ENCODE measurements at regions not wholly inside any gene's neighbourhood (a gene's known extent, or its start where the extent isn't known, plus 50 kb on each side); places are given as distances from the start of the nearest gene placed in this dataset.

DNA sequence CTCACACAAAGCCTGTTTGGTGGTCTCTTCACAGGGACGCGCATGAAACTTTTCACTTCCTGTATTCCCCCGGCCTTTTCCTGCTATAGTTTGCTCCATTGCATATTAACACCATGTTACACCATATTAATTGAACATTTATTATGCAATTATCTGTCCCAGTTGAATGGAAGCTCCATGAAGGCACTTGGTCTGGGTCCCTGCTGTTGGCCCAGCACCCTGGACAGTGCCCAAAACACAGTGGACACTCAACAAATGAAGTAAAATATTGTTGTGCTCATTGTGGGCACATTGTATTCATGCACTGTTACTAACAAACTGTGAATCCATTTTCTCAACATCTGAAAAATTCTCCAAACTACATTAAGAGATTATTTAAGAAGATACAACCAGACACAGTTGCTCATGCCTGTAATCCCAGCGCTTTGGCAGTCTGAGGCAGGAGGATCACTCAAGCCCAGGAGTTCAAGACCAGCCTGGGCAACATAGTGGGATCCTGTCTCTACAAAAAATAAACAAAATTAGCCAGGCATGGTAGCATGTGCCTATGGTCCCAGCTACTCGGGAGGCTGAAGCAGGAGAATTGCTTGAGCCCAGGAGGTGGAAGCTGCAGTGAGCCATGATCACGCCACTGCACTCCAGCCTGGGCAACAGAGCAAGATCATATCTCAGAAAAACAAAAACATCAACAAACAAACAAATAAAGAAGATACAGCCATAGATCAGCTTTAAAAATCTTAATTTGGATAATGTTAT is 292.7 kb upstream of the TENM3 start:
- 92% methylated on average over 4 of the region's 6 CpGs; no CpG with 5 or more reads in 1 of the 2 experiments for whole genome bisulfite sequencing, 2 experiments (ENCODE audit: extremely low coverage in 2 of 2, insufficient read length in 1 of 2)
- Histone ChIP-seq H3K9me3 (ENCODE audit: control insufficient read depth, insufficient read depth, low read length) (no peaks in the 10 kb centered on the region), H3K14ac (replicated peaks; ENCODE audit: low read depth, low read length) (no peak overlapping the region), H3K36me3 (ENCODE audit: control insufficient read depth, insufficient read depth, low read length) (no peaks in the 10 kb centered on the region), H2BK15ac (ENCODE audit: low read depth, low read length) (no peak overlapping the region), H2BK5ac (ENCODE audit: low read depth, low read length, poor library complexity, severe bottlenecking) (no peak overlapping the region), H2AFZ (replicated peaks; ENCODE audit: low read length, poor library complexity) (no peak overlapping the region), H4K20me1 (ENCODE audit: insufficient read depth, low read length) (no peaks in the 10 kb centered on the region), H2AK9ac (replicated peaks; ENCODE audit: low read depth, low read length, poor library complexity) (no peak overlapping the region), H4K5ac (ENCODE audit: low read depth, low read length) (no peak overlapping the region), H4K8ac (ENCODE audit: low read depth in 2 of 2, low read length in 2 of 2) (no peak overlapping the region), H2BK20ac (ENCODE audit: low read depth, low read length) (no peak overlapping the region), H3K27me3 (ENCODE audit: control insufficient read depth, insufficient read depth, low read length) (no peaks in the 10 kb centered on the region), H2AK5ac (ENCODE audit: low read depth, low read length) (no peak overlapping the region), H3K79me1 (ENCODE audit: low read depth in 1 of 2, low read length in 2 of 2) (no peaks in the 10 kb centered on the region), H3K18ac (ENCODE audit: low read depth, low read length) (no peak overlapping the region), H3K4me3 (ENCODE audit: insufficient read depth, low read depth, low read length) (no peak overlapping the region), H3K4ac (ENCODE audit: low read depth, low read length) (no peak overlapping the region), H2BK120ac (ENCODE audit: low read depth, low read length) (no peak overlapping the region), H3K4me2 (ENCODE audit: low read depth, low read length) (no peak overlapping the region), H3K56ac (ENCODE audit: extremely low read depth, insufficient read depth, low read length) (no peak overlapping the region), H3K4me1 (ENCODE audit: control insufficient read depth, insufficient read depth, low read length) (peaks cover 3% of the 10 kb centered on the region; the same call in 1 of the 2 replicates), H3K23ac (ENCODE audit: low read depth, low read length) (no peak overlapping the region), H3K9me1 (ENCODE audit: insufficient read depth, low read length) (0 out of 2 replicates have a peak, but pooled peaks cover 3% of the 10 kb centered on the region), H3K9ac (ENCODE audit: low read depth, low read length) (no peak overlapping the region), H3K27ac (ENCODE audit: insufficient read depth, low read length) (no peak overlapping the region), H4K91ac (ENCODE audit: insufficient read depth, low read depth, low read length) (no peak overlapping the region)
- intact Hi-C loops (cut with micrococcal nuclease): loop anchor here (10.0 kb wide), 2 partner anchors 604 to 974 kb away; no protein-coding TSS in a partner anchor
- ATAC-seq (ENCODE audit: low read depth) (no peak), DNase-seq (no peak)
- no TSS peak for BruUV-seq (replicated peaks)
- in situ Hi-C loops (cut with MboI; ENCODE audit: low sequenced_read_pairs): no loop called here
- no peak for TF ChIP-seq RCOR1 (IDR thresholded peaks at IDR 0.05; ENCODE audit: insufficient replicate concordance, low read length)
- no peak for TF ChIP-seq RFX5 (IDR thresholded peaks at IDR 0.05; ENCODE audit: low read depth, low read length)
- TF ChIP-seq, protein P1, sequence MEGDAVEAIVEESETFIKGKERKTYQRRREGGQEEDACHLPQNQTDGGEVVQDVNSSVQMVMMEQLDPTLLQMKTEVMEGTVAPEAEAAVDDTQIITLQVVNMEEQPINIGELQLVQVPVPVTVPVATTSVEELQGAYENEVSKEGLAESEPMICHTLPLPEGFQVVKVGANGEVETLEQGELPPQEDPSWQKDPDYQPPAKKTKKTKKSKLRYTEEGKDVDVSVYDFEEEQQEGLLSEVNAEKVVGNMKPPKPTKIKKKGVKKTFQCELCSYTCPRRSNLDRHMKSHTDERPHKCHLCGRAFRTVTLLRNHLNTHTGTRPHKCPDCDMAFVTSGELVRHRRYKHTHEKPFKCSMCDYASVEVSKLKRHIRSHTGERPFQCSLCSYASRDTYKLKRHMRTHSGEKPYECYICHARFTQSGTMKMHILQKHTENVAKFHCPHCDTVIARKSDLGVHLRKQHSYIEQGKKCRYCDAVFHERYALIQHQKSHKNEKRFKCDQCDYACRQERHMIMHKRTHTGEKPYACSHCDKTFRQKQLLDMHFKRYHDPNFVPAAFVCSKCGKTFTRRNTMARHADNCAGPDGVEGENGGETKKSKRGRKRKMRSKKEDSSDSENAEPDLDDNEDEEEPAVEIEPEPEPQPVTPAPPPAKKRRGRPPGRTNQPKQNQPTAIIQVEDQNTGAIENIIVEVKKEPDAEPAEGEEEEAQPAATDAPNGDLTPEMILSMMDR (conservative IDR thresholded peaks at IDR 0.05; ENCODE audit: low read depth, low read length): no peak
- no peak for TF ChIP-seq SMC3 (IDR thresholded peaks at IDR 0.05; ENCODE audit: low read depth, low read length)
- no peak for TF ChIP-seq MAZ (IDR thresholded peaks at IDR 0.05; ENCODE audit: borderline replicate concordance, low read depth, low read length)
- TF ChIP-seq POLR2A (IDR thresholded peaks at IDR 0.05; ENCODE audit: low read depth, low read length): no peak
- TF ChIP-seq NFE2L2 (IDR thresholded peaks at IDR 0.05; ENCODE audit: low read depth, low read length): no peak
- no peak for TF ChIP-seq BHLHE40 (IDR thresholded peaks at IDR 0.05; ENCODE audit: low read depth, low read length)
- TF ChIP-seq, protein P2, sequence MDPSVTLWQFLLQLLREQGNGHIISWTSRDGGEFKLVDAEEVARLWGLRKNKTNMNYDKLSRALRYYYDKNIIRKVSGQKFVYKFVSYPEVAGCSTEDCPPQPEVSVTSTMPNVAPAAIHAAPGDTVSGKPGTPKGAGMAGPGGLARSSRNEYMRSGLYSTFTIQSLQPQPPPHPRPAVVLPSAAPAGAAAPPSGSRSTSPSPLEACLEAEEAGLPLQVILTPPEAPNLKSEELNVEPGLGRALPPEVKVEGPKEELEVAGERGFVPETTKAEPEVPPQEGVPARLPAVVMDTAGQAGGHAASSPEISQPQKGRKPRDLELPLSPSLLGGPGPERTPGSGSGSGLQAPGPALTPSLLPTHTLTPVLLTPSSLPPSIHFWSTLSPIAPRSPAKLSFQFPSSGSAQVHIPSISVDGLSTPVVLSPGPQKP (IDR thresholded peaks at IDR 0.05; ENCODE audit: borderline replicate concordance, low read depth, low read length): no peak
- TF ChIP-seq, protein P3, sequence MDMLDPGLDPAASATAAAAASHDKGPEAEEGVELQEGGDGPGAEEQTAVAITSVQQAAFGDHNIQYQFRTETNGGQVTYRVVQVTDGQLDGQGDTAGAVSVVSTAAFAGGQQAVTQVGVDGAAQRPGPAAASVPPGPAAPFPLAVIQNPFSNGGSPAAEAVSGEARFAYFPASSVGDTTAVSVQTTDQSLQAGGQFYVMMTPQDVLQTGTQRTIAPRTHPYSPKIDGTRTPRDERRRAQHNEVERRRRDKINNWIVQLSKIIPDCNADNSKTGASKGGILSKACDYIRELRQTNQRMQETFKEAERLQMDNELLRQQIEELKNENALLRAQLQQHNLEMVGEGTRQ (IDR thresholded peaks at IDR 0.05; ENCODE audit: low read depth, low read length): no peak
- TF ChIP-seq CEBPB (IDR thresholded peaks at IDR 0.05; ENCODE audit: low read depth, low read length): no peak
- TF ChIP-seq RAD21 (IDR thresholded peaks at IDR 0.05; ENCODE audit: low read length): no peak
- TF ChIP-seq MAFK (IDR thresholded peaks at IDR 0.05; ENCODE audit: low read depth, low read length): no peak
- TF ChIP-seq MXI1 (IDR thresholded peaks at IDR 0.05; ENCODE audit: borderline replicate concordance, low read depth, low read length): no peak
- no peak for TF ChIP-seq CHD1 (IDR thresholded peaks at IDR 0.05; ENCODE audit: low read depth, low read length)
- no peak for TF ChIP-seq FOS (IDR thresholded peaks at IDR 0.05; ENCODE audit: low read depth, low read length)
- dilution Hi-C loops (cut with HindIII; ENCODE audit: low sequenced_read_pairs, unreplicated experiment): no loop called here
- POLR2A ChIA-PET (ENCODE audit: unreplicated experiment): no interaction called here
- CTCF ChIA-PET: interaction anchor here (0.5 kb wide), 1 partner anchor 14 kb away, joined by 4 read pairs; no protein-coding TSS in a partner anchor

Measured in IMR-90 (cell line).